ENCODE measurements at regions not wholly inside any gene's neighbourhood (a gene's known extent, or its start where the extent isn't known, plus 50 kb on each side); places are given as distances from the start of the nearest gene placed in this dataset.

DNA sequence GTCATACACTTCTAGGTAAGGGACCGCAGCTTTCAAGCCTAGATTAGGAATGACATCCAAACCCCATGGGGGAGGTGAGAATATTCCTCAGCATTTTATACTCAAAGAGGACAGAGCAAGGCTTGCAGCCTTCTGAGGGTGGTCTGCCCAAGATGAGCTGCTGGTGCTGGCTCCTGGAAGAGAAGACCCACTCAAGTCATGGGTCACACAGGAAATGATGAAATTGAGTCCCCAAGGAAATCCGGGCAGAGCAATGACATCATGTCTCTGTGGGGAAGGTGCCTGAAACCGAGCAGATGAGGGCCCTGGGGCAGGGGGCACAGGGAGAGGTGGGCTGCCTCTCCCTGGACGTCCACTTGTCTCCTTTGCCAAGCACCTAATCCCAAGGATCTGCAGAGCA is 468.7 kb downstream of the TSHZ3 start:
- DNase-seq (ENCODE audit: low read depth) = no peak
- TF ChIP-seq, protein P1, sequence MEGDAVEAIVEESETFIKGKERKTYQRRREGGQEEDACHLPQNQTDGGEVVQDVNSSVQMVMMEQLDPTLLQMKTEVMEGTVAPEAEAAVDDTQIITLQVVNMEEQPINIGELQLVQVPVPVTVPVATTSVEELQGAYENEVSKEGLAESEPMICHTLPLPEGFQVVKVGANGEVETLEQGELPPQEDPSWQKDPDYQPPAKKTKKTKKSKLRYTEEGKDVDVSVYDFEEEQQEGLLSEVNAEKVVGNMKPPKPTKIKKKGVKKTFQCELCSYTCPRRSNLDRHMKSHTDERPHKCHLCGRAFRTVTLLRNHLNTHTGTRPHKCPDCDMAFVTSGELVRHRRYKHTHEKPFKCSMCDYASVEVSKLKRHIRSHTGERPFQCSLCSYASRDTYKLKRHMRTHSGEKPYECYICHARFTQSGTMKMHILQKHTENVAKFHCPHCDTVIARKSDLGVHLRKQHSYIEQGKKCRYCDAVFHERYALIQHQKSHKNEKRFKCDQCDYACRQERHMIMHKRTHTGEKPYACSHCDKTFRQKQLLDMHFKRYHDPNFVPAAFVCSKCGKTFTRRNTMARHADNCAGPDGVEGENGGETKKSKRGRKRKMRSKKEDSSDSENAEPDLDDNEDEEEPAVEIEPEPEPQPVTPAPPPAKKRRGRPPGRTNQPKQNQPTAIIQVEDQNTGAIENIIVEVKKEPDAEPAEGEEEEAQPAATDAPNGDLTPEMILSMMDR (conservative IDR thresholded peaks at IDR 0.05; ENCODE audit: low read depth, low read length) = no peak
- H3K4me3 ChIP-seq (ENCODE audit: low read length) = no peak overlapping the region

DNA sequence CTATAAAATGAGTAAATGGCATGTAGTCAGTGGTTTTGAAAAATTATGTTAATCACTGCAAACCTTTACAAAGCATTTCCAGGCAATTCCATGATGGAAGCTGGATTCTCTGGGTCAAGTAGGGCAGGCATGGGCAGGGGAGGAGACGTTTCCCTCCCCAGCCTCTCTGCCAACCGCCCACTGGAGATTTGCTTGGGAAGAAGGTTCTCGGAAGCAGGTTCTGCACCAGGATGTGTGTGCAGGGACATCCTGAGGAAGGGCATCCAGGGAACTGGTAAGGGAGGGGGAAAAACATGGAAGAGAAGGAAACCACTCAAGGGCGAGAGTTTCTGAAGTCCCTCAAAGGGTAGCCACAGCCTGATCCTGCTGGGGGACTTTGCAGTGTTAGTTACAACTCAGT is 469.1 kb downstream of the TSHZ3 start:
- DNase-seq (ENCODE audit: low read depth) = no peak
- no peak overlapping the region for H3K4me3 ChIP-seq (ENCODE audit: low read length)
- TF ChIP-seq, protein P1 (conservative IDR thresholded peaks at IDR 0.05; ENCODE audit: low read depth, low read length) = no peak

DNA sequence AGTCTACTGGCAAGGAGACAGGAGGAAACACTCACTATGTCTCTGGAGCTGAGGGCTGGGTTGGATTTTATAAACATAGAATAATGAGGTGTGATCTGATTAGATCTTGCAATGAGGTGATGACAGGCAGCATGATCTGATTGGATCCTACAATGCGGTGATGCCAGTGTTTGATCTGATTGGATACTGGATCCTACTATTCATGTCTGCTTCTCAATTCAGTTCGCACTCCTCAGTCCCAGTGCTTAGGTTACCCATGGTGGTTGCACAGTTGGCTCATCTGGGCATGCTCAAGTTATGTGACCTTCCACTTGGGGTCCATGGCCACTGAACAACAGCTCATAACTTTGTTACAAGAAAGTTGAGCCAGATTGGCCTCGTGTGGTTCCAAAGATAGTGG is 469.5 kb downstream of the TSHZ3 start:
- DNase-seq (ENCODE audit: low read depth) = no peak
- TF ChIP-seq, protein P1 (conservative IDR thresholded peaks at IDR 0.05; ENCODE audit: low read depth, low read length) = no peak
- H3K4me3 ChIP-seq (ENCODE audit: low read length) = no peak overlapping the region

DNA sequence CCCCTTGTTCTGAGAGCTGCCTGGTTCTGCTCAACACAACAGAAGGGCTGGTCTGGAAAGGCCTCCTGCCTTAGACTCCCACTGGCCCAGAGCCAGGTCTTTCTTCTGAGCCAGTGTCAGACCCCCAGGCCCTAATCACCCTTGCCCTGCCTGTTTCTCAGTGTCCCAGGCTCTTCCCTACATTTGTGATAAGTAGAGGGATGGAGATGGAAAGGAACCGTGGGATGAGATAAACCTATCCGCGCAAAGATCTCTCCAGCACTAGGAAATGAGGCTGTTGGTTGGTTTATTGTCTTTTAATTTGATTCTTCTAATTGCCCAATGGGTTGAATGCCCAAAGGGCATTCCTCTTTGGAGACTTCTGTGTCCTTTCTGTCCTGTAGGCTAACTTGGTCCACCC is 470.0 kb downstream of the TSHZ3 start:
- TF ChIP-seq, protein P1 (conservative IDR thresholded peaks at IDR 0.05; ENCODE audit: low read depth, low read length) = no peak
- no peak for DNase-seq (ENCODE audit: low read depth)
- H3K4me3 ChIP-seq (ENCODE audit: low read length) = no peak overlapping the region

DNA sequence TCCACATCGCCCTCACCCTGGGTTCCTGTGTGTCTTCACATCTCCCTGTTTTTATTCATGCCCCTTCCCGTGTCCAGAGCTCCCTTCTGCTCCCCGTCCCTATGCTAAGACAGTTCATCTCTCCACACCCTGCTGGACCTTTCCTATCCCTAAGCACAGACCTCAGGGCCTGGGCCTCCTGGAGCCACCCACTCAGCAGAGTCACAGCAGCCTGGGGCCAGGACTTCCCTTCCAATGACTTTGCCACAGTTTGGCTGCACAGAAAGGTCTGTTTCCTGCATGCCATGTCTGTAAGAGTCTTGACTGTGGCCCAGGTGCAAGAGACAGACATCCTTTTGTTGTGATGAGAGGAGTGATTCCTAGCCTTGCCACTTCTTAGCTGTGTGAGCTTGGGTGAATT is 470.7 kb downstream of the TSHZ3 start:
- DNase-seq (ENCODE audit: low read depth) = no peak
- H3K4me3 ChIP-seq (ENCODE audit: low read length) = no peak overlapping the region
- TF ChIP-seq, protein P1 (conservative IDR thresholded peaks at IDR 0.05; ENCODE audit: low read depth, low read length) = no peak

DNA sequence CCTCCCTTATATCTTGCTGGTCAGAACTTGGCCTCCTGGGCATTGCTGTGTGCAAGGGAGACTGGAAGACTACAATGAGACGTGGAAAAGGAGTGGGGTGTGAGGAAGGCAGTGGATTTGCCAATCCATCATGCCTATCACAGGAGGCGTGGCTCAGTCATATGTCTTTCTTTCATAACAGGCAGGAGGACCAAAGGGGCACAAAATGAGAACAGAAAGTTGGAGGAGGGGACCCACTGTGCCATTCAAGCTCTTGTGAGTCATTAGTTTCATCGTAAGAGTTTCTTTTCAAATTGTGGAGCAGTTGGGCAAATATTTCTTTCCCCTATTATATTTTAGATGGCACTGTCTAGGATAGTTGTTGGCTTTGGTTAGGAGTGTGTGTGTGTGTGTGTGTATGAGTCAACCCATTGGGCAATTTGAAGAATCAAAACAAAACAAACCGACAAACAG is 471.5 kb downstream of the TSHZ3 start:
- TF ChIP-seq, protein P1 (conservative IDR thresholded peaks at IDR 0.05; ENCODE audit: low read depth, low read length) = no peak
- no peak for DNase-seq (ENCODE audit: low read depth)
- no peak overlapping the region for H3K4me3 ChIP-seq (ENCODE audit: low read length)

DNA sequence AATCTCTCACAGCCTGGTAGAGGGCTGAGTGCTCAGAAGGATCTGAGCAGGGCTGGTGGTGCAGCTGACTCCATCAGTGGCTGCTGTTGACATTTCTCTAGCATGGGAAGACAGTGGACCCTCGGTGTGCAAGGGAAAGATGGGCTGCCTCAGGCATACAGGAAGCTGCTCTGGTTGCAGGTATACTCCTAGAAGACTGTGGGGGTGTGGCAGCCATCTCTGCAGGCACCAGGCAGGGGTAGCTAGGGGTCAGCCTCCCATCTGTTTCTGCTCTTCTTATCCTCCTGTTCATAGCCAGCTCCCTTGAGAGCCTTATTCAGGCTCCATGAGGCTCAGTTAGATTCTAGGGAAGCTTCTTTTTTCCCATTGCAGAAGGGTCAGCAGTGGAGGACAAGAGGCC is 475.5 kb downstream of the TSHZ3 start:
- no peak overlapping the region for H3K4me3 ChIP-seq (ENCODE audit: low read length)
- TF ChIP-seq, protein P1 (conservative IDR thresholded peaks at IDR 0.05; ENCODE audit: low read depth, low read length) = no peak

More for the DNA sequence above, 475.5 kb downstream of the TSHZ3 start:
- DNase-seq (ENCODE audit: low read depth) = no peak
